Adrenal gland (tissue), 5 donors: ENCODE measurements at regions not wholly inside any gene's neighbourhood (a gene's known extent, or its start where the extent isn't known, plus 50 kb on each side); places are given as distances from the start of the nearest gene placed in this dataset.

Source experiments
- POLR2A ChIP-seq, 2 donors: fragments of 450-650 bp; IDR thresholded peaks; one replicate each; pipeline ENCODE4 v1.6.1; 2017; ENCODE audit warnings: antibody characterized with exemption in 2 of 2, mild to moderate bottlenecking in 2 of 2, moderate library complexity in 1 of 2
- TF ChIP-seq, protein P1 (sequence below), 6 experiments: fragments of 450-650 bp in 4 of 6; fragments of 200-600 bp in 2 of 6; sonication (generic) in 1 of 6; IDR thresholded peaks; 1 replicate in 5 of 6; 2 replicates in 1 of 6; pipeline versions ENCODE4 v1.5.1 to v1.8.0; 2016 to 2021; ENCODE audit warnings: antibody characterized with exemption in 6 of 6, mild to moderate bottlenecking in 2 of 6, moderate library complexity in 1 of 6
- donor health status: DM: no; HTN: no; CAD: no.

DNA sequence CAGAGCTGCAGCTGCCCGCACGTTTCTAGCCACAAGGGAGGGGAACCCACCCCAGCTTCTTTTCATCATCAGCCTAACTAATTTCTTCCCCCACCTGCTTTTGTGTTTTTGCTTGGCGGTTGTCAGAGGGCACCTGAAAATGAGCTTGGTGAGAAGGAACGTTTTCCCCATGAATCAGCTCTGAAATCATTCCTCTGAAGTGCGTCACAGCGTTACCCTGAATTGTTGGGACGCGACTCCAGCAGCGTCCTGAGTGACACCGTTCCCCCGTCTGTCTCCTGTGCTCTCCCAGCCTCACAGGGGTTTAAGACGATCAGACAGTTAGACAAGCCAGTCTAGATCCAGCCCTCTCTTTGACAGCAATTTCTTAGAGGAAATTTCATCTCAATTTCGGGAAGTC lies 722.9 kb upstream of the EEF2KMT start:
- TF ChIP-seq, protein P1, sequence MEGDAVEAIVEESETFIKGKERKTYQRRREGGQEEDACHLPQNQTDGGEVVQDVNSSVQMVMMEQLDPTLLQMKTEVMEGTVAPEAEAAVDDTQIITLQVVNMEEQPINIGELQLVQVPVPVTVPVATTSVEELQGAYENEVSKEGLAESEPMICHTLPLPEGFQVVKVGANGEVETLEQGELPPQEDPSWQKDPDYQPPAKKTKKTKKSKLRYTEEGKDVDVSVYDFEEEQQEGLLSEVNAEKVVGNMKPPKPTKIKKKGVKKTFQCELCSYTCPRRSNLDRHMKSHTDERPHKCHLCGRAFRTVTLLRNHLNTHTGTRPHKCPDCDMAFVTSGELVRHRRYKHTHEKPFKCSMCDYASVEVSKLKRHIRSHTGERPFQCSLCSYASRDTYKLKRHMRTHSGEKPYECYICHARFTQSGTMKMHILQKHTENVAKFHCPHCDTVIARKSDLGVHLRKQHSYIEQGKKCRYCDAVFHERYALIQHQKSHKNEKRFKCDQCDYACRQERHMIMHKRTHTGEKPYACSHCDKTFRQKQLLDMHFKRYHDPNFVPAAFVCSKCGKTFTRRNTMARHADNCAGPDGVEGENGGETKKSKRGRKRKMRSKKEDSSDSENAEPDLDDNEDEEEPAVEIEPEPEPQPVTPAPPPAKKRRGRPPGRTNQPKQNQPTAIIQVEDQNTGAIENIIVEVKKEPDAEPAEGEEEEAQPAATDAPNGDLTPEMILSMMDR (IDR thresholded peaks at IDR 0.05) = no peak
- no peak for TF ChIP-seq POLR2A (IDR thresholded peaks at IDR 0.05)
